Mononuclear cell (primary cell): ENCODE measurements at regions not wholly inside any gene's neighbourhood (a gene's known extent, or its start where the extent isn't known, plus 50 kb on each side); places are given as distances from the start of the nearest gene placed in this dataset.
"Not testable (repeated sequence)": the region's sequence is repeated elsewhere in the genome, so short reads cannot be mapped to it uniquely, and the experiment has no call there.

Source experiments
- H3K27me3 ChIP-seq: 2 replicates; pipeline ENCODE4 v1.6.0; 2011; ENCODE audit warnings: low read length, control low read depth; ENCODE audit not compliant: insufficient read depth
- H3K4me1 ChIP-seq: 2 replicates; pipeline ENCODE4 v1.5.1; 2011; ENCODE audit warnings: mild to moderate bottlenecking, low read length, control low read depth; ENCODE audit not compliant: insufficient read depth
- H3K4me3 ChIP-seq: 2 replicates; pipeline ENCODE4 v1.5.1; 2011; ENCODE audit warnings: mild to moderate bottlenecking, low read length, moderate library complexity
- H3K9me3 ChIP-seq: 2 replicates; pipeline ENCODE4 v1.5.1; 2011; ENCODE audit warnings: low read depth, mild to moderate bottlenecking, control low read depth, low read length

GRCh38 chr11:16526947-16527346, 170.6 kb upstream of the SOX6 start:
- Histone ChIP-seq H3K4me3 (no peak overlapping the region), H3K27me3 (no peaks in the 10 kb centered on the region), H3K4me1 (no peaks in the 10 kb centered on the region), H3K9me3 (no peaks in the 10 kb centered on the region)

DNA sequence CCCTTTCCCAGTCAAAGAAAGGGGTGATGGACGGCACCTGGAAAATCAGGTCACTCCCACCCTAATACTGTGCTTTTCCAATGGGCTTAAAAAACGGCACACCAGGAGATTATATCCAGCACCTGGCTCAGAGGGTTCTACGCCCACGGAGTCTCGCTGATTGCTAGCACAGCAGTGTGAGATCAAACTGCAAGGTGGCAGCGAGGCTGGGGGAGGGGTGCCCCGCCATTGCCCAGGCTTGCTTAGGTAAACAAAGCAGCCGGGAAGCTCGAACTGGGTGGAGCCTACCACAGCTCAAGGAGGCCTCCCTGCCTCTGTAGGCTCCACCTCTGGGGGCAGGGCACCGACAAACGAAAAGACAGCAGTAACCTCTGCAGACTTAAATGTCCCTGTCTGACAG, 164.4 kb upstream of the SOX6 start:
- H3K4me1 ChIP-seq, H3K27me3 ChIP-seq, H3K4me3 ChIP-seq, H3K9me3 ChIP-seq: not testable (repeated sequence)

DNA sequence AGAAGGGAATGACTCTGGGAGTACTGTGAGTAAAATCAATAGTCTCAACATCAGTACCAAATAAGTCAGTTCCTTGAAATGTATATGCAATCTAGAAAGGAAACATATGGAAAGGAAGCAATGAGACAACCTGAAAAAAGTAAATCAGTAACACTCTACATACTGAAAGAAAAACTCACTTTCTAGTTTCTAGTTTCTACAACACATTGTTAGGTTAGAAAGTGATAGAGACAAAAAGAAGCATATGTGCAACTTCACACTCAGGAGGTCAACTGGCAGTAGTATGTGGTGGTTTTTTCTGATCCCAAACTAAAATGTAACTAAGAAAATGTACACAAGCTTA, 156.5 kb upstream of the SOX6 start:
- Histone ChIP-seq H3K9me3 (no peaks in the 10 kb centered on the region), H3K27me3 (no peaks in the 10 kb centered on the region), H3K4me1 (no peaks in the 10 kb centered on the region), H3K4me3 (no peak overlapping the region)

- Histone ChIP-seq H3K4me3 (no peak overlapping the region), H3K9me3 (no peaks in the 10 kb centered on the region)
These were observed 156.0 kb upstream of the SOX6 start for GRCh38 chr11:16512198-16512898.

DNA sequence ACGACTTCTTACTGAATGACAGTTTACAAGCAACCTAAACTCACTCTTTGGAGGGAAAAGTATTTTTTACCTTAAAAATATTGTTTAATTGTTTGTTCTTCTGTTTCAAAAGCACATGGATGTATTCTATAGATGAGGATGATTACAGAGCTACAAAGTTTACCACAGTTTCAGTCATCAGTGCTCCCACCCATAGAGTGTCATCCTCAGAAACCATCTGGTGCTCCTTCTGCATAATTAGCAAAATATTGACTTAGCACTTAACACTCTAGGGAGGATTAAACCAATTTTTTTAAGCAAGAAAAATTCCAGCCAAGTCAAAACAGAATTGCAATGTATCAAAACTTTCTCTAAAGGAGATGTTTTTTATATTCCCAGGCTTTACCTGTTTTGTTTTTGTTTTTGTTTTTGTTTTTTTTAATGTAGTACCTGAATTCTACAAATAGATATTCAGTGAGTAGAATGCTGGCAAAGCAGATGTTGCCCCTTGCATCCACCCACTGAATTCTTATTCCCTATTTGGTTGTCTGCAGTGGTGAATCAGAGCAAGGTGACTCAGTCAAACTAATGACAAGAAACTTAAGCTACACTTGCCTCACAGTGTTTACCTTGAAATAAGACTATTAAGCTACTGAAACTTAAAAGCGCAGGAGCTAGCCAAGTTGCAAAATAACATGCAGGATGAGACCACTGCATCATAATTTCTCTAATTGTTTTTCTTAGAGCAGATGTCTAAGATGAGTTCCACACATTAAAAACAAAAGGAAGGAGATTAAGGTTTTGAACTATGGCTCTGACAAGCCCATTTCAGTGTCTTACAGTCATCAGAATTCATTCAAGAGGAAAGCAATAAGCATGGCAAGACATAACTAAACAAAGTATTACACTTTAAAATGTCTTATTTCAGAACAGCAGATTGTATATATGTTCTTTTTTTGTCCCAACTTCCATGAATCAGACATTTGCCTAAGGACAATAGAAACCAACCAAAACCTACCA, 155.1 kb upstream of the SOX6 start:
- Histone ChIP-seq H3K9me3 (no peaks in the 10 kb centered on the region), H3K27me3 (no peaks in the 10 kb centered on the region), H3K4me1 (no peaks in the 10 kb centered on the region), H3K4me3 (no peak overlapping the region)

More at GRCh38 chr11:16512198-16512898, 156.0 kb upstream of the SOX6 start:
- Histone ChIP-seq H3K4me1 (no peaks in the 10 kb centered on the region), H3K27me3 (no peaks in the 10 kb centered on the region)

GRCh38 chr11:16505481-16505880, 149.1 kb upstream of the SOX6 start:
- Histone ChIP-seq H3K4me3 (no peak overlapping the region), H3K4me1 (no peaks in the 10 kb centered on the region), H3K27me3 (no peaks in the 10 kb centered on the region), H3K9me3 (no peaks in the 10 kb centered on the region)

DNA sequence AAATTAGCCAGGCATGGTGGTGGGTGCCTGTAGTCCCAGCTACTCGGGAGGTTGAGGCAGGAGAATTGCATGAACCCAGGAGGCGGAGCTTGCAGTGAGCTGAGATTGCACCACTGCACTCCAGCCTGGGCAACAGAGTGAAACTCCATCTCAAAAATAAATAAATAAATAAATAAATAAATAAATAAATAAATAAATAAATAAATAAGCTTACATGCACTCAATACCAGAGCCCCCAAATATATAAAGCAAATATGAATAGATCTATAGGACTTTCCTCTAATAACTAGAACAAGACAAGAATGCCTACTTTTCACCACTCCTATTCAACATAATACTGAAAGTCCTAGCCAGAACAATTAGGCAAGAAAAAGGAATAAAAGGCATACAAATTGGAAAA, 147.5 kb upstream of the SOX6 start:
- H3K9me3 ChIP-seq, H3K4me3 ChIP-seq, H3K27me3 ChIP-seq: not testable (repeated sequence)

GRCh38 chr11:16494918-16495691, 138.8 kb upstream of the SOX6 start:
- Histone ChIP-seq H3K4me1 (no peaks in the 10 kb centered on the region), H3K27me3 (no peaks in the 10 kb centered on the region), H3K4me3 (no peak overlapping the region), H3K9me3 (no peaks in the 10 kb centered on the region)

More for the DNA sequence above, 147.5 kb upstream of the SOX6 start:
- not testable (repeated sequence) for H3K4me1 ChIP-seq

- no peaks in the 10 kb centered on the region for H3K9me3 ChIP-seq
- H3K4me3 ChIP-seq: no peak overlapping the region
- H3K4me1 ChIP-seq: no peaks in the 10 kb centered on the region
- H3K27me3 ChIP-seq: no peaks in the 10 kb centered on the region
These were observed 128.1 kb upstream of the SOX6 start for GRCh38 chr11:16484434-16484833.

- Histone ChIP-seq H3K4me3 (no peak overlapping the region), H3K9me3 (no peaks in the 10 kb centered on the region), H3K27me3 (no peaks in the 10 kb centered on the region), H3K4me1 (no peaks in the 10 kb centered on the region)
These were observed 118.3 kb upstream of the SOX6 start for GRCh38 chr11:16474659-16475058.

- H3K9me3 ChIP-seq: no peaks in the 10 kb centered on the region
- H3K27me3 ChIP-seq: no peaks in the 10 kb centered on the region
- H3K4me3 ChIP-seq: no peak overlapping the region
- H3K4me1 ChIP-seq: no peaks in the 10 kb centered on the region
These were observed 113.6 kb upstream of the SOX6 start for GRCh38 chr11:16469968-16470367.

DNA sequence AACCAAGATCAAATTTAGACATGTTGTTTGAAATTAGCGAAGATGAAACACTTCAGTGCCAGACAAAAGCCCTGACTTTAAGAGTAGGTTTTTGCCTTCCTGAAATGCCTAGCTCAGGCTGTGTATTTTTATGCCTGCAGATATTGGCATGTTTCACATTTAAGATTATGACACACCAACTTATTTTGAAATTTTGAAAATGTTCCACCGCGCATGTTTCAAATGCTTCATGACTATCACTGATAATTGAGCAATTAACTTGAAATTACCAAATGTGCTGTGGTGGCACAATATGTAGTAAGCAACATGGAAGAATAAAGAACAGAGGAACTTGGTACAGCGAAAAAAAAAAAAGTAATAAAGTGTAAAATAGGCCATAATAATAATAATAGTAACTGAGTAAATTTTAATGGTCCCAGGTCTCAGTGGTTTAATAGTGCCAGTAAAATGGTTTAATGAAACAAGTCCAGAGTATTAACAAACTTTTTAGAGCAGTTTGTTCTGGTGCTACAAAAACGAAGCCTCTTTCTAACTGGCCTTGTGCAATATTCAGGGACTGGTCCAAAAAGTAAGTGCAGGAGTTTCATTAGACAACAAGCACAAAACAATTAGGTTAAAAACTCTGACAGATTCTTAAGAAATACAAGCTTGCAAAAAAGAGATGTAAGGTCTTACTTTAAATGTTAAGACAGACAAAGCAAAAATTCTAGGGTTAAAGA, 112.5 kb upstream of the SOX6 start:
- Histone ChIP-seq H3K9me3 (no peaks in the 10 kb centered on the region), H3K27me3 (no peaks in the 10 kb centered on the region), H3K4me3 (no peak overlapping the region), H3K4me1 (no peaks in the 10 kb centered on the region)

- Histone ChIP-seq H3K4me1 (no peaks in the 10 kb centered on the region), H3K27me3 (no peaks in the 10 kb centered on the region), H3K4me3 (no peak overlapping the region), H3K9me3 (no peaks in the 10 kb centered on the region)
These were observed 104.2 kb upstream of the SOX6 start for GRCh38 chr11:16460508-16460907.

DNA sequence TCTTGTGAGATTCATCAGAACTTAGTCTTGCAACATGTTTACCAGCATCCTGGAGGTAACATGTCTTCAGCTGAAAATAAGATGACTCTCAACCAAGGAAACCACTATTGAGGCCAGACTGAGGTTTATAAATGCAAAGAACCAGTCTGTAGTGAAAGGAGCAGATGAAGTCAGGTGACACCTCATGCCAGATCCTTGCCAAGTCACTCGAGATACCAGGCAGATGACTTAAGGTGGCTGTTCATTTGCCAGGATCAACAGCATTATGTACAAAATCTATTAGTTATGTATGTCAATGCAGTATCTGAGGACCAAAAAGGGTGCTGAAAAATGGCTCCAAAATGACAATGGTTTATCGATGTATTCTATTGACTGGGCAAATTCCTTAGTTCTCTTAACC, 100.0 kb upstream of the SOX6 start:
- Histone ChIP-seq H3K4me3 (no peak overlapping the region), H3K27me3 (no peaks in the 10 kb centered on the region)

More for the DNA sequence above, 100.0 kb upstream of the SOX6 start:
- no peaks in the 10 kb centered on the region for H3K4me1 ChIP-seq
- H3K9me3 ChIP-seq: no peaks in the 10 kb centered on the region
